Peyer's patch (tissue), 4 donors: ENCODE measurements at regions not wholly inside any gene's neighbourhood (a gene's known extent, or its start where the extent isn't known, plus 50 kb on each side); places are given as distances from the start of the nearest gene placed in this dataset.

ENCODE experiments used
- DNase-seq, 3 donors: peaks; one replicate each; pipeline ENCODE4 v3.0.0-alpha.2; 2017 to 2019
- H3K27ac ChIP-seq, 4 donors: fragments of 200-600 bp; sonication (generic); one replicate each; pipeline ENCODE4 v1.5.1; 2016 to 2019
- H3K27me3 ChIP-seq, 2 donors: fragments of 200-600 bp; sonication (generic); one replicate each; pipeline ENCODE4 v1.5.1; 2019
- H3K36me3 ChIP-seq, 3 donors: fragments of 200-600 bp; sonication (generic); one replicate each; pipeline ENCODE4 v1.5.1; 2016 to 2019
- H3K4me1 ChIP-seq, 4 donors: fragments of 200-600 bp; sonication (generic); one replicate each; pipeline ENCODE4 v1.5.1; 2016 to 2019
- H3K4me3 ChIP-seq, 4 donors: fragments of 200-600 bp; sonication (generic); 1 replicate in 3 of 4; 2 replicates in 1 of 4; pipeline ENCODE4 v1.5.1; 2016 to 2019; ENCODE audit warnings: mild to moderate bottlenecking in 1 of 4
- H3K9me3 ChIP-seq, 4 donors: fragments of 200-600 bp; sonication (generic); one replicate each; pipeline ENCODE4 v1.5.1; 2016 to 2019; ENCODE audit warnings: mild to moderate bottlenecking in 1 of 4
- CTCF ChIP-seq, 6 experiments: fragments of 450-650 bp in 4 of 6; fragments of 200-600 bp in 2 of 6; sonication (generic) in 1 of 6; IDR thresholded peaks; one replicate each; pipeline ENCODE4 v1.5.1; 2017 to 2019; ENCODE audit warnings: antibody characterized with exemption in 6 of 6, mild to moderate bottlenecking in 3 of 6, moderate library complexity in 1 of 6
- POLR2A ChIP-seq, 2 donors: fragments of 450-650 bp; IDR thresholded peaks; one replicate each; pipeline ENCODE4 v1.5.1; 2017; ENCODE audit warnings: antibody characterized with exemption in 2 of 2, mild to moderate bottlenecking in 2 of 2, moderate library complexity in 2 of 2

- Histone ChIP-seq H3K27ac (no peak overlapping the region), H3K36me3 (no peaks in the 10 kb centered on the region), H3K4me3 (no peak overlapping the region), H3K27me3 (no peaks in the 10 kb centered on the region), H3K4me1 (no peaks in the 10 kb centered on the region), H3K9me3 (no peaks in the 10 kb centered on the region)
- no peak for DNase-seq
- TF ChIP-seq POLR2A (IDR thresholded peaks at IDR 0.05) (no peak), CTCF (IDR thresholded peaks at IDR 0.05) (no peak)
Observed at GRCh38 chr16:86828202-86828601, 249.9 kb downstream of the FOXL1 start.

- no peaks in the 10 kb centered on the region for H3K4me1 ChIP-seq
- no peak overlapping the region for H3K27ac ChIP-seq
- H3K27me3 ChIP-seq = no peaks in the 10 kb centered on the region
- TF ChIP-seq POLR2A (IDR thresholded peaks at IDR 0.05) = no peak
- no peak for TF ChIP-seq CTCF (IDR thresholded peaks at IDR 0.05)
- no peak overlapping the region for H3K4me3 ChIP-seq
- no peaks in the 10 kb centered on the region for H3K9me3 ChIP-seq
- DNase-seq = no peak
- no peaks in the 10 kb centered on the region for H3K36me3 ChIP-seq
Observed at GRCh38 chr16:86828653-86829052, 250.3 kb downstream of the FOXL1 start.

GRCh38 chr16:86831366-86831765 lies 253.0 kb downstream of the FOXL1 start:
- Histone ChIP-seq H3K27me3 (no peaks in the 10 kb centered on the region), H3K36me3 (no peaks in the 10 kb centered on the region), H3K27ac (no peak overlapping the region), H3K4me3 (no peak overlapping the region), H3K4me1 (no peaks in the 10 kb centered on the region), H3K9me3 (no peaks in the 10 kb centered on the region)
- no peak for DNase-seq
- TF ChIP-seq CTCF (IDR thresholded peaks at IDR 0.05) = no peak
- no peak for TF ChIP-seq POLR2A (IDR thresholded peaks at IDR 0.05)

- H3K27me3 ChIP-seq = no peaks in the 10 kb centered on the region
- H3K4me3 ChIP-seq = no peak overlapping the region
- no peak overlapping the region for H3K27ac ChIP-seq
- DNase-seq = no peak
- TF ChIP-seq POLR2A (IDR thresholded peaks at IDR 0.05) = no peak
- TF ChIP-seq CTCF (IDR thresholded peaks at IDR 0.05) = no peak
- no peaks in the 10 kb centered on the region for H3K4me1 ChIP-seq
- no peaks in the 10 kb centered on the region for H3K36me3 ChIP-seq
- H3K9me3 ChIP-seq = no peaks in the 10 kb centered on the region
Observed at GRCh38 chr16:86833136-86833535, 254.8 kb downstream of the FOXL1 start.

GRCh38 chr16:86834451-86835035 lies 256.2 kb downstream of the FOXL1 start:
- no peak for DNase-seq
- Histone ChIP-seq H3K27ac (no peak overlapping the region), H3K36me3 (no peaks in the 10 kb centered on the region), H3K27me3 (no peaks in the 10 kb centered on the region), H3K9me3 (no peaks in the 10 kb centered on the region), H3K4me1 (no peaks in the 10 kb centered on the region), H3K4me3 (no peak overlapping the region)
- TF ChIP-seq CTCF (IDR thresholded peaks at IDR 0.05) = no peak
- TF ChIP-seq POLR2A (IDR thresholded peaks at IDR 0.05) = no peak

- Histone ChIP-seq H3K4me1 (no peaks in the 10 kb centered on the region), H3K9me3 (no peaks in the 10 kb centered on the region), H3K36me3 (no peaks in the 10 kb centered on the region), H3K27ac (no peak overlapping the region), H3K4me3 (no peak overlapping the region), H3K27me3 (no peaks in the 10 kb centered on the region)
- DNase-seq = no peak
- TF ChIP-seq POLR2A (IDR thresholded peaks at IDR 0.05) (no peak), CTCF (IDR thresholded peaks at IDR 0.05) (no peak)
Observed at GRCh38 chr16:86835982-86836381, 257.6 kb downstream of the FOXL1 start.
